ENCODE measurements at regions not wholly inside any gene's neighbourhood (a gene's known extent, or its start where the extent isn't known, plus 50 kb on each side); places are given as distances from the start of the nearest gene placed in this dataset.

GRCh38 chr5:3811116-3811515, 215.5 kb downstream of the IRX1 start:
- no peak for FAIRE-seq
- no peak for DNase-seq (ENCODE audit: insufficient read length, low spot score)

DNA sequence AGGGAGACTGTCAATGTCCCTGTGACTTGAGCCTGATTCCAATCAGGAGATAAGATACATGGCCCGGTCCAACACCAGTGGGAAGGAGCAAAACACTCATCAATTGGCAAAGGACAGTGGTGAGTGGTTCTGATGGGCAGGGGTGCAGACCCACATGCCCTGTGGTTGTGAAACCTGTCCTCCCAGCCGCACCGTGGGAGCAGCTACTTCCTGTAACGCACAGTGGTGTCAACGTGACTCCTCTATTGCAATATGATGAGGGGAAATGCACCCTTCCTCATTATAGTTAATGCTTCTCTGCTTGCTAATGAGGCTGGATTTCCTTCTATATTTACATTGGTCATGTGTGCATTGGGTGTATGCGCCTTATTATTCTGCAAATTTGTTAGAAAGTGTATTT, 223.0 kb downstream of the IRX1 start:
- FAIRE-seq = no peak

DNA sequence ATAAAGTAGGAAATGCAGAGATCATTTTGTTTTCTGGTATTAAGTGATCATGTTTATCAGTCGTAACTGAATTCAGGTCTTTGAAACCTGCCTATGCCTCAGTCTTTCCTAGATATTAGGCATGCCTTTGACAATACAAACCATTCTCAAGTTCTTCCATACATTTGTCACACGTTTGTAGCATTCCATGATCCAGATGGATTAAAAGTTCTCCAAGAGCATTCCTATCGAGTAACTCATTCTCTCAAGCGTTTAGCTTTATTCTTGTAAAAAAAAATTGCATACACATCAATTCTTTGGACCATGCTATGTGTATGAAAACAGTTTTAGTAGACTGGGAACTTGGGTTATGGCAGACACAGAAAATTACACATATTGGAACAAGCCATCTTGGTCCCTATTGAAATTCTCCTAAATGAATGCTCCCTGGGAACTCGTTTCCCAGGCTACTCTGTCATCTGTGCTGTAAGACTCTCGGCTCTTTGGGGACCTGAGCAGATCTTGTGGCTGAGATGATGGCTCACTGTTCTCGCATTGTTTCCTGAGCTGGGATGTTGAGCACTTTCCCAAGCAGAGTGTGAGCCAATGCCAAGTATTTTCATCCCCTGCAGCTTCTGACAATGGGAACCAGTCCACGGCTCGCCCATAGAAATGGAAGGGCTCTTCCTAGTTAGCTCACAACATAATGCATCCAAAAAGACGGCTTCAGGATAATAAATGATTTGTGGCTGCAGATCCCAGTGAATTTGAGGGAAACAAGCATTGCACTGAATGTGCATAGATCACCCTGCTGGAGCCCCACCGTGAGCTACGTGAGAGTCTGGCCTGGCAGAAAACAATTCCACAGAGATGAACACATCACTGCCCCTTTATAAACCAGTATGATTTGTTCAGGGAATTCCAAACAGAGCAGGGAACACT, 230.2 kb downstream of the IRX1 start:
- no peak for DNase-seq (ENCODE audit: insufficient read length, low spot score)
- no peak for FAIRE-seq

More for the DNA sequence above, 223.0 kb downstream of the IRX1 start:
- DNase-seq (ENCODE audit: insufficient read length, low spot score) = no peak

GRCh38 chr5:3827624-3828023, 232.0 kb downstream of the IRX1 start:
- FAIRE-seq (no peak), DNase-seq (ENCODE audit: insufficient read length, low spot score) (no peak)

DNA sequence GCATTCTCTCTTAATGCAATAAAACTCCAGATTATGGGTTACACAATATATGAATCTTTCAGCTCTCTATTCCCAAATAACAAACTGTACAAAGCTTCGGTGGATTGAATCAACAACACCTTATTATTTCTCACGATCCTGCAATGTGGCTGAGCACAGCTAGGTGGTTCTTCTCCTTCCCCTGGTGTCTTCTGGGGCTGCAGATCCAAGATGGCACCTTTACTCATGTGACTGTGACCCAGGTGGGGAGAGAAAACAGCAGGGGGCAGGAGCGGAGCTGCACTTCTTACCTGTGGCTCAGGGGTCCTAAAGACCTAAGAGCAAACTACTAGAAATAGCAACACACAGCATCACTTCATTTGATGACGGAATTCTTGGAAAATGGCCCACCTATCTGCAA, 233.1 kb downstream of the IRX1 start:
- DNase-seq (ENCODE audit: insufficient read length, low spot score) = no peak
- no peak for FAIRE-seq

GRCh38 chr5:3833566-3833965, 237.9 kb downstream of the IRX1 start:
- no peak for DNase-seq (ENCODE audit: insufficient read length, low spot score)
- no peak for FAIRE-seq

DNA sequence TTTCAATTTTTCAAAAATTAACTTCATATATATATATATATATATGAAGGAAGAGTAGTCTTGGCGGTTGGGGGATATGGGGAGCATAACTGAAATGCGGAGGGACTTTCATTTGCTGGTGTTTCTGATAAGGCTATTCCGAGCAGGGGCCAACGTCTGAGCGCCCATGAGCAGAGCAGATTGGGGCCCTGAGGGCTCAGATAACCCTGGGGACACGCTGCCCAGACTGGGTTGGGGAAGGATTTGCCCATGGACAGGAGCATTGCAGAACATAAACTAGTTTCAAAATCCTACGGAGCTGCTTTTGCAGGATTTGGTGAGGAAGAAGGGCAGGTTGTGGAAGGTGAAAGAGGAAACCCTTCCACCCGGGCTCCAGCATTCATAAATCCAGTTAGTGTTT, 240.2 kb downstream of the IRX1 start:
- no peak for DNase-seq (ENCODE audit: insufficient read length, low spot score)
- no peak for FAIRE-seq

- no peak for FAIRE-seq
- DNase-seq (ENCODE audit: insufficient read length, low spot score) = no peak
Measured at GRCh38 chr5:3836528-3836927, 240.9 kb downstream of the IRX1 start.

DNA sequence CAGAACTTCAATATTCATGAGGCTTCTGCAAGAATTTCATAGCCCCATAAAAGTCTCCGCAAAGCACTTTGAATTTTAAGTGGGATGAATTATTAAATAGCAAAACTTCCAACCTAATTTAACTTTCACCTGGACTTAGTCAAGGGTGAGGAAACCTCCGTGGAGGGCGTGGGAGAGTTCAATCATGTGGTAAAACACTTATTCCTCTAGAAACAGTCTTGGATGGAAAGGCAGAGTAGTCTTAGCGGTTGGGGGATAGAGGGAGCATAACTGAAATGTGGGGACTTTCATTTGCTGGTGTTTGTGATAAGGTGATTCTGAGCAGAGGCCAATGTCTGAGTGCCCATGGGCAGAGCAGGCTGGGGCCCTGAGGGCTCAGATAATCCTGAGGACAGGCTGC, 241.9 kb downstream of the IRX1 start:
- DNase-seq (ENCODE audit: insufficient read length, low spot score) (no peak), FAIRE-seq (no peak)

- FAIRE-seq (no peak), DNase-seq (ENCODE audit: insufficient read length, low spot score) (no peak)
Measured at GRCh38 chr5:3839151-3839550, 243.5 kb downstream of the IRX1 start.

DNA sequence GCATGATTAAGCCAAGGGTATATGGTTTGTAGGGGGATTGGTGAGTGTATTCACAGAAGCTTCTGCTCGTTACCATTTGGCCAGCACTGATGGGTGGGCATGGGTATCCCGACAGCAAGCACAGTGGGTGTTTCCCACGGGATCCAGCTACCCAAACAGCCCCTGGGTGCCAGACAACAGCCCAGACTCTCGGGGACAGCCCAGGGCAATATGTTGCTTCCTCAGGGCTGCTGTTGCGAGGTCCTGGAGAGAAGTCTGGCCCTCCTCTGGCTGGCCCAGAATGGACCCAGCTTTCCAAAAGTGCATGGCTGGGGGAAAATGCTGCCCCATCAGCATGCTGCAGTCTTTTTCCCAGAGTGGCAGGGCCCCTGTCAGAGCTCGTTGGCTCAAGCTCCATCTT, 247.0 kb downstream of the IRX1 start:
- no peak for DNase-seq (ENCODE audit: insufficient read length, low spot score)
- FAIRE-seq = no peak

GRCh38 chr5:3843706-3844105, 248.1 kb downstream of the IRX1 start:
- DNase-seq (ENCODE audit: insufficient read length, low spot score) = no peak
- no peak for FAIRE-seq

DNA sequence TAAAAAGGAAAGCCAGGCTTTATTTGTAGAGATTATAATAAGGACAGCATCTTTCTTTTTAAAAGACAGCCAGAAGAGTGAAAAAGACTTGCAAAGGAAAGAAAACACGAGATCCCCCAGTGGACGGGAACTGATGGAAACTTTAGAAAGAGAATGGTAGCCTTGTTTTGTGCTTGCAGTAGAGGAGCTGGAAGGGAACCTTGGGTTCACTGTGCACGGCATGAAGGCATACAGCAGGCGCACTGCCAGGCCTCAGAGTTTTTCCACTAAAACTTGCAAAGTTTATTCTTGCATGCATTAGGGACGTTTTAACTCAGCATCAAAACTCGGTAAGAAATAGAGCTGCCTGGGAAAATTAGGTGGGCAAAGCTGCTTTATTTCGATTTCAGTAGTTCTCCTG, 248.6 kb downstream of the IRX1 start:
- DNase-seq (ENCODE audit: insufficient read length, low spot score) (no peak), FAIRE-seq (no peak)

GRCh38 chr5:3845230-3845629, 249.6 kb downstream of the IRX1 start:
- FAIRE-seq = no peak

DNA sequence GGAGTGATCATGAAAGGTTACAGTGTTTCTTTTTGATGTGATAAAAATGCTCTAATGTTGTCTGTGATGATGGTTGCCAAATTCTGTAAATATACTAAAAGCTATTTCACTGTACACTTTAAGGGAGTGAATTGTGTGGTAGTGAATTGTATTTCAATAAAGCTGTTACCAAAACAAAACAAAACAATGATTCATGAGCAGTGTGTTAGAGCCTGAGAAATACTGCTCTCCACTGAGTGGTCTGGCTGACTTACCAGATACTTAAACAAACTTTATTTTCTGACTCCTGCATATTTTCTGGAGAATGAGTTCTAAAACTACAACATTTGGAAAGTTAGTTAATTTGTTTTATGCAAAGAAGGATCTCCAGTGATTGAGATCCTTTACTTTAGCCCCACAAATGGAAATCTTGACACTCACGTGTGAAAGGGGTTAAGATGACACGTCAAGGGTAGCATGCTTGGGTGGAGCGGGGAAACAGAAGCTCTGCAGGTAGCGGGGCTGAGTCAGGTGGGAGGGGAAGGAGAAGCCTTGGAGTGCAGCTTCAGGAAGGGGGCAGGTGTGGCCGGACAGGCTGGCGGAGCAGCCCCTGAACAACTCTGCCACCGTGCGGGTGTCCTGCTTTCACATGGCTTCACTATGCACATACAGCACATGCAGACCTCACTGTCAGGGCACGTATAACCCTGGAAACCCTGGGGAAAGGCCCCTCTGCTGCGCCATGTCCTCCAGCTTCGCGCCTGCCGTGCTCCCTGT, 256.7 kb downstream of the IRX1 start:
- DNase-seq (ENCODE audit: insufficient read length, low spot score) (no peak), FAIRE-seq (no peak)

More at GRCh38 chr5:3845230-3845629, 249.6 kb downstream of the IRX1 start:
- DNase-seq (ENCODE audit: insufficient read length, low spot score) = no peak

GRCh38 chr5:3853362-3853761, 257.7 kb downstream of the IRX1 start:
- DNase-seq (ENCODE audit: insufficient read length, low spot score) (no peak), FAIRE-seq (no peak)

DNA sequence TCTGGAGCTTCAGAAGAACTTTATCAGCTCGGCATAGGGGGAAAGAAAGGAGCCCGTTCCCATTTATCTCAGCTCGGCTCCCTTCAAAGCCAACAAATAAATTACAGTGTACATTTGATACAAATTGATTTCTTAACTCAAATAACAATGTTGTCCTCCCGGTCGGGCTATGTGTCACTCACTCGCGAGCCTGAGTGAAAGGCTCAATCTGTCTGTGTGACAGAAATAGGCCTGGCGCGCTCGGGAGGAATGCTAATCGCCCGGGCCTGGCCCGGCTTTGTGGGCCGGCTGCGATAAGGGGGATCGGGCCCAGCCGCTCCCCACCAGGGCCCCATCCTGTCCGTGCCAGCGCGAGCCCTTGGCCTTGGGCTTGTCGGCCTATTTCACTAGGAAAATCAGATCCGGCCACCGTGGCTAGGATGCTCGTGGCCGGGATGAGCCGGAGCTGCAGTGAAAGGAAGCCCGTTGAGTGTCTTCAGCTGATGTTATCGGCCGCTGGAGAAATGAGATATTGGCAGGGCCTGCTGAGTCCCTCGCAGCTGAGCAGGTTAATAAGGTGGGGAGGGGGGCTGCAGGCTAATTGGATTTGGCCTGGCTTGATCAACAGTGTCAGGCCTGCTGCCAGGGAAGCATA, 258.7 kb downstream of the IRX1 start:
- FAIRE-seq (no peak), DNase-seq (ENCODE audit: insufficient read length, low spot score) (no peak)

DNA sequence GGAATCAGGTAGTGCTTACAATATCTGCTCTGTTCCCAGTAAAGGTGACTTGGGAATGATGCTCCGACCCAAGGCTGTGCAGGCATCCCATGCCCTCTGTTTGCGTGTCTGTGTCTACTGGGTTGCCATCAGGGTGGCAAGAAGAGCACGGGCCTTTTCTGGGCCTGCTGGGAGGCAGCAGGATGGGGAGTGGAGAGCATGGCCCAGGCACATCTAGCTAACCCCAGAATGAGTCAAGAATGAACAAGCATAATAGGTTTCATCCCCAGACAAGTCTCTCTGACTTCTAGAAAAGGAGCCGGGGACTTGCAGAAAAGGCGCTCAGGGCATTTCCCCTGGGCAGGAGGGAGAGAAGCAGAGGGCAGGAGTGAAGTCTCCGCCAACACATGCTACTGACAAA, 260.4 kb downstream of the IRX1 start:
- no peak for DNase-seq (ENCODE audit: insufficient read length, low spot score)

DNA sequence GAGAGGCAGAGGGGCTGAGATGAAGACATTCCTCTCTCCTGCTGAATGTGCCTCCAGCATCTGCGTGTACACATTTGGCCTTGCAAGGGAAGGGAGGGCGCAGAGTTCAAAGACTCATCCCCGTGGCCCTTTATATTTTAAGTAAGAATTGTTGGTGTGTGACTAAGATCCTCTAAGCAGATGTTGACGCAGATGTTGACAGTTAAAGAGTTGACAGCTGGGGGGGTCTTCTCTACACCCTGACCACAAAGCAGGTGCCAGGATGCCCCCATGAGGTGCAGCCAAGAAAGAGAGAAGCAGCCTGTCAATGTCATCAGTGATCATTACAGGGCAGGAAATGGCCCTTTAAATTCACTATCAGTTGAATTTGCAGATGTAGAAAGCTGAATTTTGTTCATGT, 262.9 kb downstream of the IRX1 start:
- no peak for FAIRE-seq

More for the DNA sequence above, 260.4 kb downstream of the IRX1 start:
- FAIRE-seq = no peak

GRCh38 chr5:3862906-3863305, 267.3 kb downstream of the IRX1 start:
- FAIRE-seq = no peak
- DNase-seq (ENCODE audit: insufficient read length, low spot score) = no peak

More for the DNA sequence above, 262.9 kb downstream of the IRX1 start:
- DNase-seq (ENCODE audit: insufficient read length, low spot score) = no peak

DNA sequence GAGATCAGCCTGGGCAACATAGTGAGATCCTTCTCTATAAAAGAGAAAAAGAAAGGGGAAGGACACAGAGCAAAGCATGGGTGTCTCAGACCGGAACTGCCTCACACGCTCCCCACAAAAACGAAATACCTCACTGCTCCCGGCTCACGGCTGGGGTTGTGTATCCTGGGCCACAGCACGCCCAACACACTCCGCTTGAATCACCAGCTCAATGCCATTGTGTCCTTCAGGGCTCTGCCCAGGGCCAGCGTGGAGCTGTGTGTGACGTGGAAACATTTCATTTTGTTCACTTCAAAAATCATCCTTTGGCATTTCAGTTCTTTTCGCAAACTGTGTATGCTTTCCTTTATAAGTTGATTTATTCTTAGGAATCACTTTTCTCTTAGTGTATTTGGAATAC, 279.5 kb downstream of the IRX1 start:
- FAIRE-seq (no peak), DNase-seq (ENCODE audit: insufficient read length, low spot score) (no peak)

Data from GM19239 (cell line).